HL-60 (cell line): ENCODE measurements at regions not wholly inside any gene's neighbourhood (a gene's known extent, or its start where the extent isn't known, plus 50 kb on each side); places are given as distances from the start of the nearest gene placed in this dataset.

Experiments
- DNase-seq, 2 experiments: peaks; one replicate each; pipeline ENCODE4 v3.0.0-alpha.2; 2010 to 2020; ENCODE audit warnings: low read depth in 1 of 2, low spot score in 1 of 2
- H3K27ac ChIP-seq: fragments of 250-450 bp; sonication (Bioruptor Pico); replicated peaks from 2 replicates; pipeline ENCODE4 v1.5.1; 2020; ENCODE audit warnings: mild to moderate bottlenecking, moderate library complexity
- H3K27me3 ChIP-seq: fragments of 250-450 bp; sonication (Bioruptor Pico); 2 replicates; pipeline ENCODE4 v1.5.1; 2021; ENCODE audit warnings: mild to moderate bottlenecking, moderate library complexity; ENCODE audit not compliant: insufficient read depth, poor library complexity, severe bottlenecking
- H3K4me3 ChIP-seq: replicated peaks from 2 replicates; pipeline ENCODE4 v1.5.1; 2011; ENCODE audit warnings: mild to moderate bottlenecking, control low read depth, low read length; ENCODE audit not compliant: insufficient read depth
- CTCF ChIP-seq: IDR thresholded peaks from one replicate; pipeline ENCODE4 v1.5.1; 2011; ENCODE audit warnings: low read length, control low read depth, inconsistent platforms; ENCODE audit not compliant: insufficient read depth
- GABPA ChIP-seq: IDR thresholded peaks from 2 replicates; pipeline ENCODE4 v1.6.1; 2012; ENCODE audit warnings: low read depth
- POLR2AphosphoS5 ChIP-seq: IDR thresholded peaks from 2 replicates; pipeline ENCODE4 v1.6.1; 2012; ENCODE audit warnings: low read depth
- SPI1 ChIP-seq: IDR thresholded peaks from 2 replicates; pipeline ENCODE4 v1.6.1; 2012; ENCODE audit warnings: low read depth, mild to moderate bottlenecking, borderline replicate concordance
- TF ChIP-seq, protein P1 (sequence below): IDR thresholded peaks from 2 replicates; pipeline ENCODE4 v1.6.1; 2012; ENCODE audit warnings: low read depth; ENCODE audit not compliant: insufficient replicate concordance

DNA sequence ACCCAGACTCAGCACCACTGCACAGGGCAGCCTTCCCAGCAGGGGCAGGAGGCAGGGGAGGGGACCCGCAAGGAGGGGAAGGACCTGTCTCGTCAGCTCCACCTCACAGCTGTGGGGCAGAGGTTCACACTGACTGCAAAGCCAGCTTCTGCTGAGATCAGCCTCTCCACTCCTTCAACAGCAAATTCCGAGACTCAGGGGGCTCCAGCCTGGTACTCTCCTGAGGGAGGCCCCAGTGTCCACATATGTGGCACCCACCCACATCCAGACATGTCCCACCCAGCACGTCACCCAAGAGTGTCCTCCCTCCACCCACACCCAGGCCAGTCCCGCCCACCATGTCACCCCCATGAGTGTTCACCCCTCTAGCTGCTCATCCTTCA, 329.5 kb downstream of the NPHP4 start:
- H3K27ac ChIP-seq: no peak overlapping the region
- no peak overlapping the region for H3K4me3 ChIP-seq
- H3K27me3 ChIP-seq: no peaks in the 10 kb centered on the region
- TF ChIP-seq SPI1: no peak
- no peak for TF ChIP-seq CTCF
- no peak for TF ChIP-seq POLR2AphosphoS5
- no peak for TF ChIP-seq GABPA
- TF ChIP-seq, protein P1, sequence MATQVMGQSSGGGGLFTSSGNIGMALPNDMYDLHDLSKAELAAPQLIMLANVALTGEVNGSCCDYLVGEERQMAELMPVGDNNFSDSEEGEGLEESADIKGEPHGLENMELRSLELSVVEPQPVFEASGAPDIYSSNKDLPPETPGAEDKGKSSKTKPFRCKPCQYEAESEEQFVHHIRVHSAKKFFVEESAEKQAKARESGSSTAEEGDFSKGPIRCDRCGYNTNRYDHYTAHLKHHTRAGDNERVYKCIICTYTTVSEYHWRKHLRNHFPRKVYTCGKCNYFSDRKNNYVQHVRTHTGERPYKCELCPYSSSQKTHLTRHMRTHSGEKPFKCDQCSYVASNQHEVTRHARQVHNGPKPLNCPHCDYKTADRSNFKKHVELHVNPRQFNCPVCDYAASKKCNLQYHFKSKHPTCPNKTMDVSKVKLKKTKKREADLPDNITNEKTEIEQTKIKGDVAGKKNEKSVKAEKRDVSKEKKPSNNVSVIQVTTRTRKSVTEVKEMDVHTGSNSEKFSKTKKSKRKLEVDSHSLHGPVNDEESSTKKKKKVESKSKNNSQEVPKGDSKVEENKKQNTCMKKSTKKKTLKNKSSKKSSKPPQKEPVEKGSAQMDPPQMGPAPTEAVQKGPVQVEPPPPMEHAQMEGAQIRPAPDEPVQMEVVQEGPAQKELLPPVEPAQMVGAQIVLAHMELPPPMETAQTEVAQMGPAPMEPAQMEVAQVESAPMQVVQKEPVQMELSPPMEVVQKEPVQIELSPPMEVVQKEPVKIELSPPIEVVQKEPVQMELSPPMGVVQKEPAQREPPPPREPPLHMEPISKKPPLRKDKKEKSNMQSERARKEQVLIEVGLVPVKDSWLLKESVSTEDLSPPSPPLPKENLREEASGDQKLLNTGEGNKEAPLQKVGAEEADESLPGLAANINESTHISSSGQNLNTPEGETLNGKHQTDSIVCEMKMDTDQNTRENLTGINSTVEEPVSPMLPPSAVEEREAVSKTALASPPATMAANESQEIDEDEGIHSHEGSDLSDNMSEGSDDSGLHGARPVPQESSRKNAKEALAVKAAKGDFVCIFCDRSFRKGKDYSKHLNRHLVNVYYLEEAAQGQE: no peak
- no peak for DNase-seq

DNA sequence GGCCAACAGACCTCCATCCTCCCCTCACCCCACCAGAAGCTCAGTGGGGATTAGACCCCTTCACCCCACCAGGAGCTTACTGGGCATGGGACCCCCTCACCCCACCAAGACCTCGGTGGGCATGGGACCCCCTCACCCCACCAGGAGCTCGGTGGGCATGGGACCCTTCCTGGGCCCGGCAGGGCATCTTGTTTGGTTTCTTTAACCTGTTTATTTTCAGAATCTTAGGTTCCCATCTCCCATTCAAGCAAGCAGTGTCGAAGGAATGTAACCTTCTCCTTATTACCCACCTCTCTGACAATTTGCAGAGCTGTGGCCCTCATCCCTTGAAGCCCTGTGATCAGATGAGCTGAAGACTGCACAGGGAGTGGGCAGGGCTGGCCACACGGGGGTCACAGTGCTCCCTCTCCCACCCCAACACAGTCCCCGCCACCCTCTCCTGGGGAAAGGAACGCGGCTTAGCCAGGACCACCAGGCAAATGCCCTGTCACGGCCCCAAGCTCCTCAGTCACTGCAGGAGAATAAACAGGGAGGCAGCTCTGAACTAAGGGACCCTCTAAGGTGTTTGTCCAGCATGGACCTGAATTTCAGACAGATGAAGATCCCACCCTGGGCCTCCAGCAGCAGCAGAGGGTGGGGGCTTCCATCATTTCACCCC, 330.0 kb downstream of the NPHP4 start:
- Histone ChIP-seq H3K27ac (no peak overlapping the region), H3K4me3 (no peak overlapping the region), H3K27me3 (no peaks in the 10 kb centered on the region)
- TF ChIP-seq, protein P1: no peak
- DNase-seq: no peak

DNA sequence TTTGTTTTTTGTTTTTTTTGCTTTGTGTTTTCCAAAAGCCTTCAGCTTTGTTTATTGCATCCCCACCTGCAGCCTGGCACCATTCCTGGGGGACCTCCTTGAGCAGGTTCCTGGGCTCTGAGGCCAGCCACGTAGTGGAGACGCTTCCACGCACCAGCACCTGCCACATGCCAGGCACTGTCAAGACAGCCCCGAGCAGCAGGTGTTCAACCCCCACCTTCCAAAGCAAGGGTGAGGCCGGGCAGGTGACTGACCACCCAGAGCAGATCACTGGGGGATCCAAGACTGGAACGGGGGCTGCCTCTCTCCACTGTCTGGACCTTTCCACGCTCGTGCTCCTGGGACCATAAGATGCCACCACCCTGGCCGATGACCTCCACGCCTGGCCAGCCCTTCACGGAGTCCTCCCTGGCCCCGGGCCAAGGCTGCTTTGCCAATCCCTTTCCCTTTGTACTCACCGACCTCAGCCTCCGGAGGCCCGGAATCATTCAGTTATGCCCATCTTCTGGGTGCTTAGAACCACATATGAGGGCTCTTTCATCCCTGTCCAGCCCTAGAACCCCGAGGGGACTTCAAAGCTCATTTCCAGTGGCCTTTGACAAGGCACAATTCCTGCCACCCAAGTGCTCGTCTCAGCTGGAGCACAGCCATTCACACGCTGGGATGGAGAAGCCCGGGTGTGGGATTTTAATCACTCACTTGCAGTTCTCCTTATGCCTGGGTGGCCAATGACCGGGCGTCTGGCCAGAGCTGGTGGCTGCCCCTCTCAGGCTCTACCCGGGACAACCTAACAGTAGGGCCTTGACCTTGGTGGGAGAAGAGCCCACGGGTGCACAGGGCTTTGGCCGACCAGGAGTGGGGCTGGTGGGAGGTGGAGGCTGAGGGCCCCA, 330.8 kb downstream of the NPHP4 start:
- Histone ChIP-seq H3K4me3 (no peak overlapping the region), H3K27ac (no peak overlapping the region), H3K27me3 (no peaks in the 10 kb centered on the region)
- TF ChIP-seq, protein P1: no peak
- TF ChIP-seq SPI1 (no peak), CTCF (no peak), GABPA (no peak)
- DNase-seq: no peak
